HCT116 (cell line): ENCODE measurements at regions not wholly inside any gene's neighbourhood (a gene's known extent, or its start where the extent isn't known, plus 50 kb on each side); places are given as distances from the start of the nearest gene placed in this dataset.

Experiments
- ATAC-seq: fragments of 200-7000 bp; cut with Tn5 transposase; 2 replicates; pipeline ENCODE4 v1.9.1; 2020; ENCODE audit warnings: mild to moderate bottlenecking, moderate library complexity
- BruUV-seq: library from RNA; stranded (reverse); fragments of 400-500 nt; replicated peaks from 2 replicates; lab custom pipeline; 2021; lab: Mats Ljungman, UMichigan
- CTCF ChIA-PET: fragments of 300-600 bp; sonication (Branson Sonifier 250); formaldehyde crosslinking; loops from one replicate; lab custom pipeline; 2021; ENCODE audit warnings: antibody characterized with exemption; lab: Charles Lee
- POLR2A ChIA-PET: fragments of 300-600, 350-600 bp; sonication (Branson Sonifier 250); formaldehyde crosslinking; loops from one replicate; lab custom pipeline; 2021; ENCODE audit warnings: antibody characterized with exemption; lab: Charles Lee
- RAD21 ChIA-PET, 2 experiments: fragments of 300-600 bp; sonication (Branson Sonifier 250); formaldehyde crosslinking; loops; one replicate each; lab custom pipeline; 2023; ENCODE audit warnings: low total read pairs in 2 of 2; ENCODE audit not compliant: uncharacterized antibody in 2 of 2, unreplicated experiment in 2 of 2, low non-redundant PET in 1 of 2; lab: Charles Lee
- DNase-seq: peaks from one replicate; pipeline ENCODE4 v3.0.0-alpha.2; 2010; ENCODE audit warnings: low read depth, low spot score
- H2AFZ ChIP-seq: fragments of 200-600 bp; shearing (Covaris generic), sonication (generic); 2 replicates; pipeline ENCODE4 v1.6.1; 2017; ENCODE audit warnings: low read depth, mixed run types, mixed read lengths, antibody characterized with exemption, low read length; ENCODE audit not compliant: poor library complexity, severe bottlenecking
- H3K27ac ChIP-seq: 2 replicates; pipeline ENCODE4 v1.5.1; 2012; ENCODE audit warnings: low read depth, low read length
- H3K27me3 ChIP-seq: fragments of 200-600 bp; sonication (generic); 2 replicates; pipeline ENCODE4 v1.6.1; 2016; ENCODE audit warnings: mixed run types, low read length, mixed read lengths; ENCODE audit not compliant: insufficient read depth
- H3K36me3 ChIP-seq, 2 experiments: fragments of 200-500 bp in 1 of 2; fragments of 200-600 bp in 1 of 2; sonication (Bioruptor generic) in 1 of 2; sonication (generic) in 1 of 2; 2 replicates each; pipeline versions ENCODE4 v1.5.1 to v1.6.1; 2014 to 2016; ENCODE audit warnings: low read length in 2 of 2, inconsistent platforms in 1 of 2, mixed read lengths in 1 of 2, mixed run types in 1 of 2; ENCODE audit not compliant: insufficient read depth in 2 of 2, control insufficient read depth in 1 of 2
- H3K4me1 ChIP-seq, 2 experiments: fragments of 200-600 bp in 1 of 2; sonication (generic) in 1 of 2; 2 replicates each; pipeline versions ENCODE4 v1.5.1 to v1.6.1; 2012 to 2017; ENCODE audit warnings: low read length in 2 of 2, inconsistent platforms in 1 of 2, mild to moderate bottlenecking in 1 of 2, mixed read lengths in 1 of 2, mixed run types in 1 of 2, moderate library complexity in 1 of 2; ENCODE audit not compliant: insufficient read depth in 2 of 2, control insufficient read depth in 1 of 2
- H3K4me2 ChIP-seq: fragments of 200-600 bp; sonication (generic); 2 replicates; pipeline ENCODE4 v1.6.1; 2017; ENCODE audit warnings: mixed run types, low read length, mixed read lengths
- H3K4me3 ChIP-seq, 2 experiments: fragments of 200-600 bp in 1 of 2; sonication (generic) in 1 of 2; replicated peaks in 1 of 2; 2 replicates each; pipeline ENCODE4 v1.5.1; 2011 to 2016; ENCODE audit warnings: low read length in 2 of 2, control low read depth in 1 of 2, low read depth in 1 of 2, mild to moderate bottlenecking in 1 of 2, mixed read lengths in 1 of 2, mixed run types in 1 of 2
- H3K79me2 ChIP-seq: fragments of 200-600 bp; sonication (generic); 2 replicates; pipeline ENCODE4 v1.6.1; 2017; ENCODE audit warnings: mild to moderate bottlenecking, mixed run types, low read length, moderate library complexity, mixed read lengths; ENCODE audit not compliant: insufficient read depth
- H3K9ac ChIP-seq: fragments of 200-600 bp; sonication (generic); 2 replicates; pipeline ENCODE4 v1.6.1; 2016; ENCODE audit warnings: low read length, mixed read lengths
- H3K9me2 ChIP-seq: fragments of 200-600 bp; sonication (generic), shearing (Covaris generic); 2 replicates; pipeline ENCODE4 v1.6.1; 2017; ENCODE audit warnings: mixed run types, mild to moderate bottlenecking, moderate library complexity; ENCODE audit not compliant: insufficient read depth
- H3K9me3 ChIP-seq, 2 experiments: fragments of 200-500 bp in 1 of 2; fragments of 200-600 bp in 1 of 2; sonication (Bioruptor generic) in 1 of 2; sonication (generic) in 1 of 2; 2 replicates each; pipeline ENCODE4 v1.6.1; 2014 to 2017; ENCODE audit warnings: low read length in 2 of 2, mixed read lengths in 2 of 2, inconsistent platforms in 1 of 2, low read depth in 1 of 2, mild to moderate bottlenecking in 1 of 2, mixed run types in 1 of 2, moderate library complexity in 1 of 2; ENCODE audit not compliant: control insufficient read depth in 1 of 2, insufficient read depth in 1 of 2
- H4K20me1 ChIP-seq: fragments of 200-600 bp; sonication (generic), shearing (Covaris generic); 2 replicates; pipeline ENCODE4 v1.6.1; 2017; ENCODE audit warnings: mixed run types, mild to moderate bottlenecking, moderate library complexity; ENCODE audit not compliant: insufficient read depth
- CBX3 ChIP-seq: IDR thresholded peaks from 2 replicates; pipeline ENCODE4 v1.6.1; 2012; ENCODE audit warnings: low read depth
- CEBPB ChIP-seq: IDR thresholded peaks from 2 replicates; pipeline ENCODE4 v1.6.1; 2012; ENCODE audit warnings: low read depth
- EGR1 ChIP-seq: IDR thresholded peaks from 2 replicates; pipeline ENCODE4 v1.6.1; 2012; ENCODE audit warnings: low read depth
- EZH2 ChIP-seq: fragments of 200-600 bp; sonication (generic); IDR thresholded peaks from 2 replicates; pipeline ENCODE4 v1.6.1; 2017; ENCODE audit warnings: antibody characterized with exemption, mixed run types
- EZH2phosphoT487 ChIP-seq: fragments of 200-600 bp; IDR thresholded peaks from 2 replicates; pipeline ENCODE4 v1.6.1; 2018; ENCODE audit warnings: antibody characterized with exemption, borderline replicate concordance
- MAX ChIP-seq: IDR thresholded peaks from 2 replicates; pipeline ENCODE4 v1.6.1; 2012
- POLR2A ChIP-seq: IDR thresholded peaks from 2 replicates; pipeline ENCODE4 v1.7.0; 2011; ENCODE audit warnings: borderline replicate concordance; ENCODE audit not compliant: insufficient read depth, insufficient read length; ENCODE audit errors: extremely low read depth
- REST ChIP-seq: IDR thresholded peaks from 2 replicates; pipeline ENCODE4 v1.6.1; 2012; ENCODE audit warnings: low read depth
- SIN3A ChIP-seq: IDR thresholded peaks from 2 replicates; pipeline ENCODE4 v1.6.1; 2012; ENCODE audit warnings: low read depth
- SRF ChIP-seq: IDR thresholded peaks from 2 replicates; pipeline ENCODE4 v1.6.1; 2012; ENCODE audit warnings: low read depth
- TCF7L2 ChIP-seq: IDR thresholded peaks from 2 replicates; pipeline ENCODE4 v1.7.0; 2011; ENCODE audit warnings: borderline replicate concordance, inconsistent platforms; ENCODE audit not compliant: insufficient read depth, insufficient read length; ENCODE audit errors: extremely low read depth
- ZBTB33 ChIP-seq: IDR thresholded peaks from 2 replicates; pipeline ENCODE4 v1.6.1; 2011; ENCODE audit warnings: mild to moderate bottlenecking, low read length, moderate library complexity; ENCODE audit not compliant: insufficient replicate concordance; ENCODE audit errors: extremely low read depth
- ZFX ChIP-seq: fragments of 450-650 bp; IDR thresholded peaks from 2 replicates; pipeline ENCODE4 v1.6.1; 2017
- ZNF274 ChIP-seq: fragments of 200-500 bp; sonication (Bioruptor generic); IDR thresholded peaks from 2 replicates; pipeline ENCODE4 v1.6.1; 2014; ENCODE audit warnings: mild to moderate bottlenecking, low read depth, low read length, inconsistent platforms
- intact Hi-C: fragments of 100-400 bp; cut with micrococcal nuclease; formaldehyde crosslinking; loops from 2 replicates; pipeline ENCODE4 v1.10.0; 2022

GRCh38 chr7:88490874-88491273, 184.2 kb upstream of the STEAP4 start:
- H3K36me3 ChIP-seq: no peaks in the 10 kb centered on the region
- ATAC-seq (no peak), DNase-seq (no peak)
- no peaks in the 10 kb centered on the region for H3K79me2 ChIP-seq
- no peak overlapping the region for H3K9ac ChIP-seq
- no peak overlapping the region for H3K27ac ChIP-seq
- ChIA-PET POLR2A (no interaction called here), CTCF (no interaction called here), RAD21 (no interaction called here)
- no peaks in the 10 kb centered on the region for H3K4me1 ChIP-seq
- H2AFZ ChIP-seq: no peak overlapping the region
- no peaks in the 10 kb centered on the region for H3K9me2 ChIP-seq
- no peak for TF ChIP-seq SIN3A
- no peak for TF ChIP-seq EZH2
- no peak for TF ChIP-seq ZNF274
- TF ChIP-seq CEBPB: no peak
- no peak for TF ChIP-seq CBX3
- TF ChIP-seq ZBTB33: no peak
- no peak for TF ChIP-seq MAX
- TF ChIP-seq SRF: no peak
- TF ChIP-seq ZFX: no peak
- no peak for TF ChIP-seq POLR2A
- peaks cover 11% of the 10 kb centered on the region for H3K27me3 ChIP-seq
- no peaks in the 10 kb centered on the region for H4K20me1 ChIP-seq
- no peaks in the 10 kb centered on the region for H3K9me3 ChIP-seq
- H3K4me2 ChIP-seq: no peak overlapping the region
- intact Hi-C loops: no loop called here
- no peak overlapping the region for H3K4me3 ChIP-seq
- no TSS peak for BruUV-seq

GRCh38 chr7:88490161-88490560, 183.5 kb upstream of the STEAP4 start:
- ChIA-PET CTCF (no interaction called here), POLR2A (no interaction called here), RAD21 (no interaction called here)
- Histone ChIP-seq H3K4me2 (no peak overlapping the region), H3K27ac (no peak overlapping the region), H3K9me2 (no peaks in the 10 kb centered on the region), H3K79me2 (no peaks in the 10 kb centered on the region), H2AFZ (no peak overlapping the region), H3K36me3 (no peaks in the 10 kb centered on the region), H3K4me1 (no peaks in the 10 kb centered on the region), H3K9me3 (no peaks in the 10 kb centered on the region), H3K9ac (no peak overlapping the region), H3K4me3 (no peak overlapping the region), H4K20me1 (no peaks in the 10 kb centered on the region), H3K27me3 (peaks cover 11% of the 10 kb centered on the region)
- BruUV-seq: no TSS peak
- ATAC-seq (no peak), DNase-seq (no peak)
- intact Hi-C loops: no loop called here
- no peak for TF ChIP-seq SIN3A
- no peak for TF ChIP-seq EZH2phosphoT487
- no peak for TF ChIP-seq TCF7L2
- no peak for TF ChIP-seq MAX
- TF ChIP-seq EGR1: no peak
- TF ChIP-seq REST: no peak
